Epidermal melanocyte (primary cell): ENCODE measurements at regions not wholly inside any gene's neighbourhood (a gene's known extent, or its start where the extent isn't known, plus 50 kb on each side); places are given as distances from the start of the nearest gene placed in this dataset.

Experiments used
- DNase-seq: peaks from one replicate; pipeline ENCODE4 v3.0.0; 2011; ENCODE audit warnings: low spot score; ENCODE audit not compliant: insufficient read length

- no peak for DNase-seq
These were observed 221.0 kb downstream of the ANKRD50 start for GRCh38 chr4:124491361-124492145.

GRCh38 chr4:124499261-124499660, 213.3 kb downstream of the ANKRD50 start:
- no peak for DNase-seq

GRCh38 chr4:124501576-124501975, 211.0 kb downstream of the ANKRD50 start:
- no peak for DNase-seq

GRCh38 chr4:124504431-124504830, 208.1 kb downstream of the ANKRD50 start:
- no peak for DNase-seq

GRCh38 chr4:124505211-124505610, 207.3 kb downstream of the ANKRD50 start:
- no peak for DNase-seq

- DNase-seq, result no peak
These were observed 203.4 kb downstream of the ANKRD50 start for GRCh38 chr4:124509151-124509550.

GRCh38 chr4:124514588-124514987, 197.9 kb downstream of the ANKRD50 start:
- no peak for DNase-seq

GRCh38 chr4:124515591-124515990, 196.9 kb downstream of the ANKRD50 start:
- DNase-seq, result no peak

- DNase-seq, result no peak
These were observed 193.3 kb downstream of the ANKRD50 start for GRCh38 chr4:124519196-124519595.

GRCh38 chr4:124523816-124524215, 188.7 kb downstream of the ANKRD50 start:
- DNase-seq, result no peak

- no peak for DNase-seq
These were observed 187.0 kb downstream of the ANKRD50 start for GRCh38 chr4:124525524-124525923.

GRCh38 chr4:124526331-124526730, 186.2 kb downstream of the ANKRD50 start:
- no peak for DNase-seq

- DNase-seq, result no peak
These were observed 185.8 kb downstream of the ANKRD50 start for GRCh38 chr4:124526769-124527168.

GRCh38 chr4:124527364-124527763, 185.2 kb downstream of the ANKRD50 start:
- DNase-seq, result no peak

- DNase-seq, result no peak
These were observed 183.4 kb downstream of the ANKRD50 start for GRCh38 chr4:124529131-124529530.

GRCh38 chr4:124530464-124531077, 182.0 kb downstream of the ANKRD50 start:
- no peak for DNase-seq

GRCh38 chr4:124534131-124534530, 178.4 kb downstream of the ANKRD50 start:
- DNase-seq, result no peak

GRCh38 chr4:124535003-124535402, 177.5 kb downstream of the ANKRD50 start:
- DNase-seq, result no peak

- DNase-seq, result no peak
These were observed 175.6 kb downstream of the ANKRD50 start for GRCh38 chr4:124536946-124537345.

- DNase-seq, result no peak
These were observed 174.6 kb downstream of the ANKRD50 start for GRCh38 chr4:124537971-124538370.

GRCh38 chr4:124540014-124540413, 172.5 kb downstream of the ANKRD50 start:
- DNase-seq, result no peak

- DNase-seq, result no peak
These were observed 170.7 kb downstream of the ANKRD50 start for GRCh38 chr4:124541652-124542420.
